ENCODE measurements at regions not wholly inside any gene's neighbourhood (a gene's known extent, or its start where the extent isn't known, plus 50 kb on each side); places are given as distances from the start of the nearest gene placed in this dataset.
A peak's percentile ranks its signal among the peaks of the same experiment; 100 is the strongest.
"Not testable (repeated sequence)": the region's sequence is repeated elsewhere in the genome, so short reads cannot be mapped to it uniquely, and the experiment has no call there.

DNA sequence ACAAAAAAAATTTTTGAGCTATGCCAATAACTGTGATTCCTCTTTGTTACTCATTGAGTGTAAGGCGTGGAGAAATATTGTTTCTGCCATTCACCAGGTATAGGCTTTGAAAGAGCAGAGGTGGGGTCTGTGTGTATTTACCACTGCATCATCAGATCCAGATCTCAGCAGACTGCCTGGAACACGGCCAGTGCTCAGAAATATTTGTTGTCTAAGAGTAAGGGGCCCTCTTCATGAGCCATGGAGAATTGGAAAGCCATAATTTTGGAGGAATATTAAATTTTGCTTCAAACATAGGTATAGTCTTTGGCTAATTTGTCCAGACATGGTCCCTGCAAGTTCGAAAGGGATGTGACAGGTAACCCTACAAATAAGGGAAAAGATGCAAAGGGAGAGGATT lies 231.3 kb upstream of the IRF2BP2 start:
- DNase-seq, result no peak

DNA sequence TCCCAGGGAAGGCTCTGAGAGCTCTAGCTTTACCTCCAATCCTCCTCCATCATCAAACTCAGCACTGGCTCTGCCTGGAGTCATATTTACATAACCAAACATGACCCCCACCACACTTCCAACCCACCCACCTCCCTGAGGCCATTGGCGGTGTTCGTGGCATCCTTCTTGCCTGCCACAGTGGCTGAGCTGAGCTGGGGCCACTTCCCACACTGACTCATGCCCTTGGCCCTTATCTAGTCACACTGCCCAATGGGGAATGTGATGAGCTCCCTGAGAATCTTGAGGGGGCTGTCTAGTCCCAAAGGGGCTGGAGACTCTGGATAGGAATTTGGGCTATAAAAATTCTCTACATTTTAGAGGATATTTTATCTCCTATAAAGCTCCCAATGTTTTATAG lies 230.9 kb upstream of the IRF2BP2 start:
- DNase-seq, result no peak

DNA sequence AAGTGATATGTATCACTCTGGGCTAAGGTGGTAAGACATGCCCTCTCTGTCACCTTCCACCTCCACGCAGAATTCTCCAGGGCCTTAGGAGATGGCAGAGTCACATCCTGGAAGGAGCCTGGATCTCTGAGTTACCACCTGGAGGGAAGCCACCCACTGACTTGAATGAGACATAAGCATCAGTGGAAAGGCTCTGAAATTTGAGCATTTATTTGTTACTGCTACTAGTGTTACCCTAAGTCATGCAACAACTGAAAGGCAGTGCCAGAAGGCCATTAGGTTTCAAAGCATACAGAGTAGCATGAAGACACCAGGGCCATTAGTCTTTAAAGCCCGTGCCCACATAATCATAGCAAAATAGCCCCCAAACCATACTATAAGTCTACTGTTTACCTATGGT lies 230.3 kb upstream of the IRF2BP2 start:
- no peak for DNase-seq

- no peak for DNase-seq
Observed at GRCh38 chr1:234839663-234840062, 229.7 kb upstream of the IRF2BP2 start.

DNA sequence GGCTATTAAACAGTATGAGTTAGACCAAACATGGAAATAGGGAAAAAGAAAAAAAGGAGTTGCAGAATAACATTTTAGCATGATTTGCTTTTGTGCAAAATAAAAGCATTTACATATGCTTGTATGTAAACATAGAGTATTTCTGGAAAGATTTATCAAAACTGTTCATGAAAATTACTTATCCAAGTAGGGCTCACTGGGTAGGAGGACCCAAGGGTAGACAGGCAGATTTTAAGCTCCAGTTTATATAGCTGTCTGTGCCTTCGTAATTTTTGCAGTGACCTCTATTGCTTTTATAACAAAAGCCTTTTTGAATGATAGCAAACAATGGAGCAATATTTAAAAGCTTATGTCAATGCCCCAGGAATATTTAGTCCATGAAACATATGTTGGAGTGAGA lies 228.8 kb upstream of the IRF2BP2 start:
- no peak for DNase-seq

DNA sequence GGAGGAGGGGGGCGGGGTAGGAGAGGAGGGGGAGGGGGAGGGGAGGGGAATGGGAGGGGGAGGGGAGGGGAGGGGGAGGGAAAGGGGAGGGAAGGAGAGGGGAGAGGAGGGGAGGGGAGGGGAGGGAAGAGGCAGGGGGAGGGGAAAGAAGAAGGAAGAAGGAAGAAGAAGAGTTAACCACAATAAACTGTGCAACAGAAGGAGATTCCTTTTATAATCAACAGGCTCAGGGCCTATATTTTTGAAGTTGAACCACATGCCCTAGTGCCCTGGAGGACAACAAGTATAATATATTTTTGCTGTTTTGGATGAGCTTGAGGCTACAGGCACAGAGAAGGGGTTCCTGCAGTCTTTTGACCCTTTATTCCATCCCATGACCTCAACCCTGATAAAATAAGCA lies 228.2 kb upstream of the IRF2BP2 start:
- DNase-seq, result no peak

GRCh38 chr1:234837713-234838112 lies 227.7 kb upstream of the IRF2BP2 start:
- DNase-seq, result no peak

DNA sequence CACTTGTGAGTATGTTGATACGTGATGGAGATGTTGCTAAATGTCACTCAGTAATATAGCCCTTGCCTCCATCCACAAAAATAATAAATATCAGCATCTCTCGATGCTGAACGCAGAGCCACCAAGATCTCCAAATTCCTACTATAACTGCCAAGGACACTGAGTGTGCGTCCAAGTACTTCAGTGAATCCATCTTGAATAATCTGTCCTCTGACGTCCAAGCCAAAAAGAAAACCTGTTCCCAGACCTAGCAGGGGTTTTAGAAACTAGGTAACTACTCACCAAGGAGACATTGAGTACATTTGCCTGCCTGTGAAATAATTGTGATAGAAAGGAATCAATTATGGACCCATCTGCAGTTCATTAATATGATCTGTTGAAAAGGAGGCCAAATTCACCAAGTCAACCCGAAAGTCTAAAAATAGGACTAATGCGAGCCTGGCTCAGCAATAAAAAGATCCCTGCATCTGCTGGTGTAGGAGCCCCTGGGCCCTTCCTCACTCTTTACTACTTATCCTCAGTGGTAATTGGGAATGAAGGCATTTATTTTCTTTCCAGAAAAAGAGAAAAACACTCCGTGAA lies 226.9 kb upstream of the IRF2BP2 start:
- no peak for DNase-seq

- peak; percentile 34 for DNase-seq
Observed at GRCh38 chr1:234836045-234836681, 226.2 kb upstream of the IRF2BP2 start.

DNA sequence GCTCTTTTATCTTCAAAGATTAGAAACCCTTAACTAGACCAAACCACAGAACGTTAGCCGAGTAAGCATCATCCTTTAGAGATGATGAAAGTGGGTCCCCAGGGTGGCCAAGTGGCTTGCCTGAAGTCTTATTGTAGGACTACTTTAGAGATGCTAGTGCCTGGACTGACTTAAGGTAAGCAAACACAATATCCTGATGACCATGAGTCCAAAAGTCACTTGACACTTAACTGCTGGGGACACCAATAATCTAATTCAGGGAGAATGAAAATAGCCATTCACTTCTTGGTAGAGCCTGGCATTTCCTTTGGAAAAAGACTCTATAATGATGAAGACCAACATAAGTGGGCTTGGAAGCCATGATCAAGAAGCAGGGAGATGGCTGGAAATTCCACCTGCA lies 225.3 kb upstream of the IRF2BP2 start:
- DNase-seq, result no peak

DNA sequence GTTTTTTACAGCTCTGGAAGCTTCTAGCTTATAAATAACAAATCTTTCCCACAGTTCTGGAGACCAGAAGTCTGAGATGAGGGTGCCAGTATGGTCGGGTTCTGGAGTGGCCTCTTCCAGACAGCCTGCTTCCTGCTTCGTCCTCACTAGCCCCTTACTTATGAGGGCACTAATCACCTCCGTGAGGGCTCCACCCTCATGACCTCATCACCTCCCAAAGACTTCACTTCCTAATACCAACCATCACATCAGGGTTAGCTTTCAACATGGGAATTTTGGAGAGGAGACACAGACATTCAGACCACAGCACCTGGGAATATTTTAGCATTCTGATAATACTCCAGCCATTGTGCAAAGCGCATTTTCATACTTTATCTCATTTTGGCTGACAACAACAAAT lies 223.7 kb upstream of the IRF2BP2 start:
- DNase-seq, result no peak

GRCh38 chr1:234833118-234833517 lies 223.1 kb upstream of the IRF2BP2 start:
- no peak for DNase-seq

DNA sequence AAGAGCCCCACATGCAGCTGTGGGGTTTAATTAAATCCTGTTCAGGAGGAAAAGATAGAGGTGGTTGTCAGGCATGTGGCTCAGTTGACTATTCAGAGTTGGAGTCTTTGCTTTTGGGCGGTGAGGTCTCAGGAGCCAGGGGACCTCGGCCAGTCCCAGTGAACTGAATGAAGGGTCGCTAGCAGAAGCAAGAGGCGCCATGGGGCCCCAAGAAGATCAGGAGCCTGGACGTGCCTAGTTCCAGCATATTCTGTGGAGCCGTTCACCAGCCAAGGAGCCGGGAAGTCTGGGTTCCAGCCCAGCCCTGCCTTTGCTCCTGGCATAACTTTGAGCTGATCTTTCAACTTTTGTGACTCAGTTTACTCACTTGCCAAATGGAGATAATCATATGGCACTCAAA lies 217.7 kb upstream of the IRF2BP2 start:
- no peak for DNase-seq

- no peak for DNase-seq
Observed at GRCh38 chr1:234827181-234827580, 217.2 kb upstream of the IRF2BP2 start.

- DNase-seq, result no peak
Observed at GRCh38 chr1:234826352-234826751, 216.4 kb upstream of the IRF2BP2 start.

GRCh38 chr1:234825498-234826165 lies 215.7 kb upstream of the IRF2BP2 start:
- no peak for DNase-seq

GRCh38 chr1:234824836-234825235 lies 214.9 kb upstream of the IRF2BP2 start:
- not testable (repeated sequence) for DNase-seq

DNA sequence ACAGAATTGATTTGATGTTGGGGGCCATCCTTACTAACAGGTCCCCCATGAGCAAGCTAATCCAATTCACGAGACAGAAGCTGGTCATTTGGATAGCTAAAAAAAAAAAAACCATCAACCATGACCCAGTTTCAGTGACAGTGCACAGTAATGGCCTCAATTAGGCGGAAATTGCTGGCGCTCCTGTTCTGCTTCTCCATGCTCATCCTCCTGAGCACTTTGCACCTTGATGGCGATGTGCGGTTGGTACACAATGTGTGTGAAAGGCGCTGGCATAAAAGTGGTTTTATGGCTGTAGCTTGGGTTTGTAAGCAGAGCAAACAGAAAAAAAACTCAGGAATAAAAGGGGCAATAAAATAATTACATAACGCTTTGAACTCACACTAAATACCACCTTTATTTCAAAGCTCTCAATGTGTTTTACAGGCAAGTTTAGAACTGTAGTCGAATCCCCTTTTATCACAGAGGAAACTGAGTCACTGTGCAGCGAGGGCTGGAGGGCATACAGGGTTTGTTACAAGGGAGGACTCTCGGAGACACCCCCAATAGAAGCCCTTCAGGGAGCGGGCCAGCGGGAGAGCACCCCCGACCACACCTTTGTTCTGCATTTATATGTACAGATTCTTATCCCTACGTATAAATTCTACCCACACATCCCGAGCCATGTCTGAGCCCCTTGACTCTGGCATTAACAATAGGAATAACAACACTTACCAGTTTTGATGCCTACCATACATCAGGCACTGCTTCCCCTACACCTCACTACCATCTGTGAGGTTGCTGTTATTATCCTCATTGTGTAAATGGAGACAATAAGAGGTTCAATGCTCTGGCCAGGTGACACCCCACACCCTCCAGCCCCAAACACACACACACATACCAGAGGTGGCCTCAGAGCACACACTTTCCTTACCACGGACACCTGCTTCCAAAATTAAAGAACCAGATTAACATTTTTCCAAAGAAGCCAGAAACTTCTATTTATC lies 213.5 kb upstream of the IRF2BP2 start:
- no peak for DNase-seq

DNA sequence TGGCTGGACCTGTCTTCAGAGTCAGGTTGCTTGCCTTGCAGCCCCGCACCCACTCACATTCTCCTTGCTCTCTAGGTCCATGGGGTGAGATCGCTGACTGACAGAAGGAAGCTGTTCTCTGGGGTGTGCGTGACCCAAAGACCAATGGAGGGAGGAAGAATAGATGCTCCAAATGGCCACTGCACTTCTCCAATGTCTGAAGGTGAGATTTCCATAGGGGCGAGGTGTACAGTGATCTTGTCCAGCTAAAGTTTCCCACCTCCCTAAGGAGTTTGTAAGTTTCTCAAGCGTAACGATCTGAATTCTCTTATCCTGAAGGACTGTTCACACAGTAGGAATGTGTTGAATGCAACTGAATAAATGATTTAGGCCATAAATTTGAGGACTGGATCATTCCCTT lies 211.9 kb upstream of the IRF2BP2 start:
- no peak for DNase-seq

GRCh38 chr1:234820597-234820996 lies 210.6 kb upstream of the IRF2BP2 start:
- DNase-seq, result no peak

- DNase-seq, result not testable (repeated sequence)
Observed at GRCh38 chr1:234819845-234820244, 209.9 kb upstream of the IRF2BP2 start.

GRCh38 chr1:234818040-234818387 lies 208.0 kb upstream of the IRF2BP2 start:
- DNase-seq, result not testable (repeated sequence)
